GM12872 (cell line): ENCODE measurements at regions not wholly inside any gene's neighbourhood (a gene's known extent, or its start where the extent isn't known, plus 50 kb on each side); places are given as distances from the start of the nearest gene placed in this dataset.

ENCODE experiments used
- CTCF ChIP-seq: IDR thresholded peaks from 3 replicates; pipeline ENCODE4 v1.5.1; 2011; ENCODE audit warnings: low read depth, mild to moderate bottlenecking, low read length, moderate library complexity; ENCODE audit not compliant: insufficient read depth

- TF ChIP-seq CTCF = no peak
Measured at GRCh38 chr5:158268286-158268685, 409.3 kb upstream of the CLINT1 start.

- TF ChIP-seq CTCF = no peak
Measured at GRCh38 chr5:158267228-158267627, 408.3 kb upstream of the CLINT1 start.

- TF ChIP-seq CTCF = no peak
Measured at GRCh38 chr5:158265931-158266700, 407.2 kb upstream of the CLINT1 start.

GRCh38 chr5:158265346-158265745 lies 406.4 kb upstream of the CLINT1 start:
- TF ChIP-seq CTCF = no peak

GRCh38 chr5:158264264-158264663 lies 405.3 kb upstream of the CLINT1 start:
- no peak for TF ChIP-seq CTCF

- no peak for TF ChIP-seq CTCF
Measured at GRCh38 chr5:158261674-158262367, 402.9 kb upstream of the CLINT1 start.

- no peak for TF ChIP-seq CTCF
Measured at GRCh38 chr5:158256096-158256495, 397.2 kb upstream of the CLINT1 start.
